Endodermal cell (in vitro differentiated cells): ENCODE measurements at regions not wholly inside any gene's neighbourhood (a gene's known extent, or its start where the extent isn't known, plus 50 kb on each side); places are given as distances from the start of the nearest gene placed in this dataset.
"Not testable (repeated sequence)": the region's sequence is repeated elsewhere in the genome, so short reads cannot be mapped to it uniquely, and the experiment has no call there.

Experiments
- DNase-seq: peaks from one replicate; pipeline ENCODE4 v3.0.0-alpha.2; 2017
- H3K27ac ChIP-seq: 2 replicates; pipeline ENCODE4 v1.5.1; 2013; ENCODE audit warnings: mild to moderate bottlenecking, low read depth, low read length, moderate library complexity
- H3K27me3 ChIP-seq: 2 replicates; pipeline ENCODE4 v1.6.1; 2013; ENCODE audit warnings: mild to moderate bottlenecking, low read length, moderate library complexity; ENCODE audit not compliant: insufficient read depth, control insufficient read depth, poor library complexity, severe bottlenecking
- H3K36me3 ChIP-seq: 2 replicates; pipeline ENCODE4 v1.7.0; 2013; ENCODE audit warnings: mild to moderate bottlenecking, low read length, moderate library complexity; ENCODE audit not compliant: control insufficient read depth, insufficient read depth
- H3K4me1 ChIP-seq: one replicate; pipeline ENCODE4 v1.7.0; 2013; ENCODE audit warnings: low read length; ENCODE audit not compliant: control insufficient read depth, insufficient read depth
- H3K4me3 ChIP-seq: 2 replicates; pipeline ENCODE4 v1.5.1; 2013; ENCODE audit warnings: mild to moderate bottlenecking, low read length, moderate library complexity
- H3K9ac ChIP-seq: 2 replicates; pipeline ENCODE4 v1.6.1; 2013; ENCODE audit warnings: mild to moderate bottlenecking, low read length, moderate library complexity; ENCODE audit not compliant: poor library complexity, severe bottlenecking; ENCODE audit errors: extremely low read depth
- H3K9me3 ChIP-seq: 2 replicates; pipeline ENCODE4 v1.6.1; 2013; ENCODE audit warnings: mild to moderate bottlenecking, low read length, moderate library complexity; ENCODE audit not compliant: control insufficient read depth
- H3K27ac Mint-ChIP-seq: 2 replicates; pipeline ENCODE4 v1.8.0; 2020; ENCODE audit warnings: mixed read lengths
- H3K27me3 Mint-ChIP-seq: 2 replicates; pipeline ENCODE4 v1.8.0; 2021; ENCODE audit warnings: mild to moderate bottlenecking, mixed read lengths; ENCODE audit not compliant: insufficient read depth
- H3K36me3 Mint-ChIP-seq: 2 replicates; pipeline ENCODE4 v1.8.0; 2020; ENCODE audit warnings: low read depth, mixed read lengths
- H3K4me1 Mint-ChIP-seq: 2 replicates; pipeline ENCODE4 v1.8.0; 2020; ENCODE audit warnings: mixed read lengths
- H3K4me3 Mint-ChIP-seq: 2 replicates; pipeline ENCODE4 v1.8.0; 2020; ENCODE audit warnings: mild to moderate bottlenecking, moderate library complexity, mixed read lengths
- H3K9me3 Mint-ChIP-seq: 2 replicates; pipeline ENCODE4 v1.8.0; 2020; ENCODE audit warnings: mild to moderate bottlenecking, mixed read lengths
- CTCF ChIP-seq: fragments of 200-600 bp; sonication (generic); conservative IDR thresholded peaks from 2 replicates; pipeline ENCODE4 v1.5.0; 2021; ENCODE audit warnings: antibody characterized with exemption, mild to moderate bottlenecking
- WGBS, 2 experiments: methylation state at CpG; one replicate each; pipeline versions ENCODE4 v1.1.5 to v1.1.7; 2013; ENCODE audit warnings: missing lambda C conversion rate in 2 of 2, mixed read lengths in 1 of 2; ENCODE audit not compliant: insufficient coverage in 1 of 2, insufficient read length in 1 of 2; 5-methylcytosine and 5-hydroxymethylcytosine counted together

DNA sequence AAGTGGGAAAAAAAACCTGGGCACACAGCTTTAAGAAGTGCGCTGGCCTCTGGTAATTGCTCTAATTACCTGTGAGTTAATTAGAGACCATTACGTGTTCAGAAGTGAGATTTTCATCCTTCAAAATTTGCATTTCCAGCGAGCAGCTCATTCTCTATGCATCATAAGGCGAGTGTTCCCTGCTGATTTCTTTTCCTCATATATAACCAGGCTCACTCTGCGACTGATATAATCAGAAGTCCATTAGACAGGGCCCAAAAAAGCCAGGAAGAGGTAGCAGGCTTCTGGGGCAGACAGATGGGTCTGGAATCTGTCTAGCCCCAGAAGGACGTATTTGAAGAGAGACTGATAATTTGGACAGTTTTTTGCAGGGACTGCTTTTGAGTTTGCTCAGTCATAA is 158.7 kb downstream of the MTHFS start:
- Mint-ChIP-seq H3K4me3 (no peak overlapping the region), H3K4me1 (peaks cover 6% of the 10 kb centered on the region), H3K9me3 (no peaks in the 10 kb centered on the region), H3K27me3 (no peaks in the 10 kb centered on the region), H3K36me3 (no peaks in the 10 kb centered on the region), H3K27ac (no peak overlapping the region)
- Histone ChIP-seq H3K9me3 (peaks cover 5% of the 10 kb centered on the region), H3K4me1 (no peaks in the 10 kb centered on the region), H3K27me3 (no peaks in the 10 kb centered on the region), H3K4me3 (no peak overlapping the region), H3K9ac (no peak overlapping the region), H3K27ac (no peak overlapping the region), H3K36me3 (no peaks in the 10 kb centered on the region)
- DNase-seq: no peak
- TF ChIP-seq CTCF: no peak
- WGBS, 2 experiments: 85 to 91% methylated on average over 5 to 6 of the region's 6 CpGs

DNA sequence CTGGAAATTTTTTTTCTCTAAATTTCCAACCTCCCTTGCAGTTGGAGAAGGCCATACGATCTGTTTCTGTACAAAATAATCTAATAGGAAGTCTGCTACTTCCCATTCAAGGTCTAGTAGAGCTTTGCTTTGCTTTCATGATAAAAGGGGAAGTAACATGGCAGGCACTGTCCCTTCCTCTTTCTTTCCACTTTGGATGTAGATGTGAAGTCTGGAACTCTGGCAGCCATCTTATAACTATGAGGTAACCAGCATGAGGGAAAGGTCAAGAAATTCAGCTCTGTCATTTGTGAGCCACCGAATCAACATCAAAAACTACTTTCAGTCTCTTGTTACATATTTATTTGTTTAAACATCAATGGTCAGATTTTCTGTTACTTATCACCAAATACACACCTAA is 156.3 kb downstream of the MTHFS start:
- H3K9me3 ChIP-seq: peaks cover 5% of the 10 kb centered on the region
- Mint-ChIP-seq H3K36me3 (no peaks in the 10 kb centered on the region), H3K27ac (no peak overlapping the region), H3K4me3 (no peak overlapping the region), H3K9me3 (no peaks in the 10 kb centered on the region), H3K4me1 (peaks cover 6% of the 10 kb centered on the region), H3K27me3 (no peaks in the 10 kb centered on the region)
- TF ChIP-seq CTCF: no peak
- no peaks in the 10 kb centered on the region for H3K36me3 ChIP-seq
- DNase-seq: no peak
- no peaks in the 10 kb centered on the region for H3K27me3 ChIP-seq
- no peak overlapping the region for H3K9ac ChIP-seq
- 88 to 89% methylated on average over 1 to 2 of the region's 2 CpGs for WGBS, 2 experiments
- no peaks in the 10 kb centered on the region for H3K4me1 ChIP-seq
- H3K27ac ChIP-seq: no peak overlapping the region
- H3K4me3 ChIP-seq: no peak overlapping the region

GRCh38 chr15:79743032-79743431 is 153.8 kb downstream of the MTHFS start:
- DNase-seq: no peak

DNA sequence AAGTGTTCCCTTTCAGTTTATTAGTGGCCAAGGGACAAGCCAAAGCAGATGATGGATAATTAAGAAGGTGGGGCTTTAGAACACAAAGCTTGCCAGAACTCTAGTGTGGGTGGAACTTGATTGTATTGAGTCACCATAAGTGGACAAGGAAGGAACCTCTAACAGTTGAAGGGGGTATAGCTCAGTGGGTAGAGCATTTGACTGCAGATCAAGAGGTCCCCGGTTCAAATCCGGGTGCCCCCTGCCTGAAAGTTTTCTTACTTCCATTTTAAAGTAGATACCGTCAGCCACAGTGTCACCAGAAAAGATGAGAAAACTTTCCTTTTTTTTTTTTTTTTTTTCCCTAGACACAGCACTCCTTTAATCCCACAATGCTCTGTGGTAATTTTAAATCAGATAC is 152.3 kb downstream of the MTHFS start:
- WGBS, 2 experiments: 65% methylated on average over 3 of the region's 3 CpGs; no CpG with 5 or more reads in 1 of the 2 experiments

More at GRCh38 chr15:79743032-79743431, 153.8 kb downstream of the MTHFS start:
- H3K4me3 Mint-ChIP-seq: no peak overlapping the region
- Histone ChIP-seq H3K9ac (no peak overlapping the region), H3K27ac (no peak overlapping the region), H3K4me3 (no peak overlapping the region), H3K4me1 (no peaks in the 10 kb centered on the region), H3K27me3 (no peaks in the 10 kb centered on the region), H3K36me3 (no peaks in the 10 kb centered on the region), H3K9me3 (peaks cover 5% of the 10 kb centered on the region)
- no peaks in the 10 kb centered on the region for H3K36me3 Mint-ChIP-seq
- no peaks in the 10 kb centered on the region for H3K4me1 Mint-ChIP-seq
- 92 to 94% methylated on average over 7 to 10 of the region's 10 CpGs for WGBS, 2 experiments
- no peaks in the 10 kb centered on the region for H3K9me3 Mint-ChIP-seq
- no peak overlapping the region for H3K27ac Mint-ChIP-seq
- H3K27me3 Mint-ChIP-seq: no peaks in the 10 kb centered on the region
- TF ChIP-seq CTCF: no peak

More for the DNA sequence above, 152.3 kb downstream of the MTHFS start:
- not testable (repeated sequence) for H3K9ac ChIP-seq, H3K9me3 Mint-ChIP-seq, H3K4me1 ChIP-seq, H3K9me3 ChIP-seq, H3K4me3 Mint-ChIP-seq, H3K27ac ChIP-seq, H3K27me3 Mint-ChIP-seq, H3K4me1 Mint-ChIP-seq, H3K36me3 Mint-ChIP-seq, H3K4me3 ChIP-seq, H3K27me3 ChIP-seq, H3K36me3 ChIP-seq
- H3K27ac Mint-ChIP-seq: peak overlapping the region; percentile 52
- peak; percentile 72 for DNase-seq
